Trophoblast cell (in vitro differentiated cells and primary cell): ENCODE measurements at regions not wholly inside any gene's neighbourhood (a gene's known extent, or its start where the extent isn't known, plus 50 kb on each side); places are given as distances from the start of the nearest gene placed in this dataset.

Experiments
- DNase-seq, 2 donors: peaks; one replicate each; pipeline ENCODE4 v3.0.0-alpha.2; 2016
- H2AFZ ChIP-seq: 2 replicates; pipeline ENCODE4 v1.6.1; 2013; ENCODE audit warnings: low read length, moderate library complexity, mild to moderate bottlenecking; ENCODE audit not compliant: insufficient read depth, poor library complexity
- H2AK5ac ChIP-seq: 2 replicates; pipeline ENCODE4 v1.6.1; 2013; ENCODE audit warnings: mild to moderate bottlenecking, low read length
- H2BK120ac ChIP-seq: 2 replicates; pipeline ENCODE4 v1.6.1; 2013; ENCODE audit warnings: low read length, mild to moderate bottlenecking, moderate library complexity; ENCODE audit not compliant: insufficient read depth, poor library complexity
- H2BK12ac ChIP-seq: 2 replicates; pipeline ENCODE4 v1.6.1; 2013; ENCODE audit warnings: mild to moderate bottlenecking, low read length, moderate library complexity
- H2BK5ac ChIP-seq: 2 replicates; pipeline ENCODE4 v1.6.1; 2013; ENCODE audit warnings: low read length, low read depth, moderate library complexity, mild to moderate bottlenecking; ENCODE audit not compliant: poor library complexity
- H3K14ac ChIP-seq: 2 replicates; pipeline ENCODE4 v1.6.1; 2013; ENCODE audit warnings: mild to moderate bottlenecking, low read length
- H3K18ac ChIP-seq: 2 replicates; pipeline ENCODE4 v1.6.1; 2013; ENCODE audit warnings: mild to moderate bottlenecking, low read length
- H3K23ac ChIP-seq: 2 replicates; pipeline ENCODE4 v1.6.1; 2013; ENCODE audit warnings: low read length
- H3K27ac ChIP-seq: 2 replicates; pipeline ENCODE4 v1.5.1; 2013; ENCODE audit warnings: low read depth, mild to moderate bottlenecking, inconsistent platforms, low read length, moderate library complexity
- H3K27me3 ChIP-seq: 2 replicates; pipeline ENCODE4 v1.6.1; 2013; ENCODE audit warnings: inconsistent platforms, mild to moderate bottlenecking, low read length, moderate library complexity; ENCODE audit not compliant: insufficient read depth
- H3K36me3 ChIP-seq, 2 experiments: 1 replicate in 1 of 2; 2 replicates in 1 of 2; pipeline ENCODE4 v1.6.1; 2013; ENCODE audit warnings: low read length in 2 of 2, mild to moderate bottlenecking in 2 of 2, moderate library complexity in 1 of 2; ENCODE audit not compliant: insufficient read depth in 2 of 2, control insufficient read depth in 1 of 2
- H3K4ac ChIP-seq: 2 replicates; pipeline ENCODE4 v1.6.1; 2013; ENCODE audit warnings: low read depth, mild to moderate bottlenecking, low read length, moderate library complexity
- H3K4me1 ChIP-seq, 2 experiments: 1 replicate in 1 of 2; 2 replicates in 1 of 2; pipeline ENCODE4 v1.6.1; 2013; ENCODE audit warnings: low read length in 2 of 2, mild to moderate bottlenecking in 2 of 2, moderate library complexity in 1 of 2; ENCODE audit not compliant: insufficient read depth in 2 of 2, control insufficient read depth in 1 of 2
- H3K4me2 ChIP-seq: 2 replicates; pipeline ENCODE4 v1.6.1; 2013; ENCODE audit warnings: inconsistent platforms, mild to moderate bottlenecking, low read length, moderate library complexity
- H3K4me3 ChIP-seq: 2 replicates; pipeline ENCODE4 v1.5.1; 2013; ENCODE audit warnings: mild to moderate bottlenecking, low read depth, low read length, inconsistent platforms
- H3K79me1 ChIP-seq: one replicate; pipeline ENCODE4 v1.6.1; 2013; ENCODE audit warnings: low read length
- H3K79me2 ChIP-seq: 2 replicates; pipeline ENCODE4 v1.6.1; 2013; ENCODE audit warnings: low read length, mild to moderate bottlenecking; ENCODE audit not compliant: control insufficient read depth, insufficient read depth, poor library complexity
- H3K9ac ChIP-seq: 2 replicates; pipeline ENCODE4 v1.6.1; 2013; ENCODE audit warnings: mild to moderate bottlenecking, low read length
- H3K9me3 ChIP-seq: 2 replicates; pipeline ENCODE4 v1.6.1; 2013; ENCODE audit warnings: low read depth, mild to moderate bottlenecking, control low read depth, inconsistent platforms, low read length; ENCODE audit not compliant: insufficient read depth
- H4K12ac ChIP-seq: 2 replicates; pipeline ENCODE4 v1.6.1; 2013; ENCODE audit warnings: low read depth, mild to moderate bottlenecking, low read length, moderate library complexity
- H4K8ac ChIP-seq: 2 replicates; pipeline ENCODE4 v1.6.1; 2013; ENCODE audit warnings: low read depth, mild to moderate bottlenecking, low read length, moderate library complexity
- H4K91ac ChIP-seq: one replicate; pipeline ENCODE4 v1.6.1; 2013; ENCODE audit warnings: low read depth, mild to moderate bottlenecking, low read length, moderate library complexity
- WGBS: extraction: QIAGEN DNeasy Blood & Tissue Kit; methylation state at CpG from one replicate; pipeline ENCODE4 v1.1.7; 2013; ENCODE audit warnings: missing lambda C conversion rate; ENCODE audit not compliant: insufficient read length, insufficient coverage; ENCODE audit errors: extremely low coverage; 5-methylcytosine and 5-hydroxymethylcytosine counted together

DNA sequence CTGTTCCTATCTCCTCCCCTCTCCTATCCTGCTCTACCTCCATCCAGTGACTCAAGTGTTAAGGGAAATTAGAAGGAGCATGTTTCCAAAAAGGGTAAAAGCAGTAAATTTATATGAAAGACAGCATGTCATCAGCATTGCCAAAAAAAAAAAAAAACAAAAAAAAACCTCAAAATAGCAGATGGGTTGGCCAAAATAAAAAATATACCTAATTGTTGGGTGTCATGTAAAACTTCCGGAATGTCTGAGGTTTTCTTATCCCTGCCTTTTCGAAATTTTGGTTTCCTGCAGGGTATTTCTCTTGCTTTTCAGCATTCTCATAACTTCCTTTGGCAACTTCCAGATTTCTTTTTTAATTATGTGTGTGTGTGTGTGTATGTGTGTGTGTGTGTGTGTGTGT is 241.6 kb upstream of the FN1 start:
- Histone ChIP-seq H4K91ac (peak overlapping the region; percentile 90), H4K8ac (no peak overlapping the region), H2AFZ (no peak overlapping the region), H3K9ac (no peak overlapping the region), H3K27me3 (no peaks in the 10 kb centered on the region), H2BK5ac (no peak overlapping the region), H3K4me1 (peaks cover 2 to 6% of the 10 kb centered on the region in 2 experiments), H2BK12ac (peak overlapping the region; percentile 54), H3K4ac (no peak overlapping the region), H3K4me3 (no peak overlapping the region), H3K36me3 (no peaks in the 10 kb centered on the region), H4K12ac (no peak overlapping the region), H3K23ac (no peak overlapping the region), H3K14ac (no peak overlapping the region), H3K27ac (peak overlapping the region; percentile 17), H2AK5ac (peak overlapping the region; percentile 64), H3K79me2 (no peaks in the 10 kb centered on the region), H3K79me1 (peaks cover 9% of the 10 kb centered on the region), H3K9me3 (no peaks in the 10 kb centered on the region), H2BK120ac (peak overlapping the region; percentile 86), H3K4me2 (no peak overlapping the region), H3K18ac (no peak overlapping the region)
- no CpG with 5 or more reads among the region's 2 CpGs for WGBS
- no peak for DNase-seq

DNA sequence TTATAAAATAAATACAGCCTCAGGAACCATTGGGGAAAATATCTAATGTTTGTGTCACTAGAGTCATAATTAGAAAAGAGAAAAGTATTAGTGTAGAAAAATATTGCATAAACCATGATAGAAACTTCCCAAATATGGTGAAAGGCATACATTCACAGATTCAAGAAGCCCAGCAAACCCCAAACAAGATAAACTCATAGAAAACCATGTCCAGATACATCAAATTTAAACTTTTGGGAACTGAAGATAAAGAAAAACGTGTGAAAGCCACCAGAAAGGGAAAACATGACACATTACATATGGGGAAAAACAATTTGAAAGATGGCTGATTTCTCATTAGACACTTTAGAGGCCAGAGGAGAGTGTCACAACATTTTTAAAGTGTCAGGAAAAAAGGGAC is 236.5 kb upstream of the FN1 start:
- no peak overlapping the region for H2AK5ac ChIP-seq
- peaks cover 1% of the 10 kb centered on the region for H3K79me1 ChIP-seq
- no peak overlapping the region for H3K14ac ChIP-seq
- H3K27me3 ChIP-seq = no peaks in the 10 kb centered on the region
- no peak overlapping the region for H2BK12ac ChIP-seq
- H3K36me3 ChIP-seq = no peaks in the 10 kb centered on the region
- H4K8ac ChIP-seq = no peak overlapping the region
- no peak for DNase-seq
- no peak overlapping the region for H4K12ac ChIP-seq
- peaks cover 0 to 2% of the 10 kb centered on the region in 2 experiments for H3K4me1 ChIP-seq
- H3K79me2 ChIP-seq = no peaks in the 10 kb centered on the region
- no peak overlapping the region for H3K4me3 ChIP-seq
- H3K9me3 ChIP-seq = no peaks in the 10 kb centered on the region
- H3K4ac ChIP-seq = no peak overlapping the region
- no peak overlapping the region for H2BK120ac ChIP-seq
- no peak overlapping the region for H4K91ac ChIP-seq
- no peak overlapping the region for H2AFZ ChIP-seq
- H3K27ac ChIP-seq = no peak overlapping the region
- H3K23ac ChIP-seq = no peak overlapping the region
- H2BK5ac ChIP-seq = no peak overlapping the region
- H3K9ac ChIP-seq = no peak overlapping the region
- no peak overlapping the region for H3K4me2 ChIP-seq
- H3K18ac ChIP-seq = no peak overlapping the region
- no CpG with 5 or more reads among the region's 1 CpG for WGBS

DNA sequence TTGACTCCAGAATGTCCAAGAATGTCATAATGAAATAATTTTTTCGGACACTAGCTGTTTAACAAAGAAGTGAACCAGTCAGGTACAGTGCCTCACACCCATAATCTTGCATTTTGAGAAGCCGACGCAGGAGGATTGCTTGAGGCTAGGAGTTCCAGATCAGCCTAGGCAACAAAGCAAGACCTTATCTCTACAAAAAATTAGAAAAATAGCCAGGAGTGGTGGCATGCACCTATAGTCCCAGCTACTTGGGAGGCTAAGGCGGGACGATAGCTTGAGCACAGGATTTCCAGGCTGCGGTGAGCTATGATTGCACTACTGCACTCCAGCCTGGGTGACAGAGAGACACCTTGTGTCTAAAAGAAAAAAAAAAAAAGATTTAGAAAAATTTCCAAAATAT is 235.8 kb upstream of the FN1 start:
- no peak overlapping the region for H3K4ac ChIP-seq
- no peaks in the 10 kb centered on the region for H3K9me3 ChIP-seq
- no peak overlapping the region for H3K18ac ChIP-seq
- no peak overlapping the region for H2AK5ac ChIP-seq
- no peak overlapping the region for H3K27ac ChIP-seq
- H4K12ac ChIP-seq = no peak overlapping the region
- H3K14ac ChIP-seq = no peak overlapping the region
- no peaks in the 10 kb centered on the region for H3K4me1 ChIP-seq
- no peak overlapping the region for H2BK120ac ChIP-seq
- no peak overlapping the region for H4K91ac ChIP-seq
- no peaks in the 10 kb centered on the region for H3K27me3 ChIP-seq
- H2BK12ac ChIP-seq = no peak overlapping the region
- H3K4me2 ChIP-seq = no peak overlapping the region
- no CpG with 5 or more reads among the region's 6 CpGs for WGBS
- no peak overlapping the region for H4K8ac ChIP-seq
- H2BK5ac ChIP-seq = no peak overlapping the region
- H3K79me2 ChIP-seq = no peaks in the 10 kb centered on the region
- no peak overlapping the region for H3K9ac ChIP-seq
- H3K36me3 ChIP-seq = no peaks in the 10 kb centered on the region
- H2AFZ ChIP-seq = no peak overlapping the region
- no peak overlapping the region for H3K4me3 ChIP-seq
- H3K23ac ChIP-seq = no peak overlapping the region
- DNase-seq = peak; percentile 65 to 77
- peaks cover 1% of the 10 kb centered on the region for H3K79me1 ChIP-seq

DNA sequence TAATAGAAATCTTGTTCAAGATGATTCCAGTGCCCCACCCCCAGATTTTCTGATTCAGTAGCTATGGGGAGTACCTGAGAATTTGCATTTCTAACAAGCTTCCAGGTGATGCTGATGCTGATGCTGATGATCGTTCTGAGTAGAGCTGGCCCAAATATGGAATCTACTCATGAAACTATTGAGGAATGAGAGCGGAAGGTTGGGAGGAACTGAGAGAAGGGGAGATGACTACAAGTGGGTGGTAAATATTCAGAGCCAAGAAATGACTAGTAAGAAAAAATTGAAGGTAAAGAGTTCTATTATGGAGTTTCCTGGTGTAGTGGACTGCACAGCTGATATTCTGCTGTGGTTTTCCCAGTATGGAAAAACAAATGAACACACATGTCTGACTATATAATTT is 235.4 kb upstream of the FN1 start:
- Histone ChIP-seq H2AFZ (no peak overlapping the region), H3K4me2 (no peak overlapping the region), H4K12ac (no peak overlapping the region), H3K9me3 (no peaks in the 10 kb centered on the region), H2AK5ac (no peak overlapping the region), H3K14ac (no peak overlapping the region), H3K18ac (no peak overlapping the region), H3K79me2 (no peaks in the 10 kb centered on the region), H3K23ac (no peak overlapping the region), H2BK120ac (no peak overlapping the region), H2BK12ac (no peak overlapping the region), H3K4me1 (no peaks in the 10 kb centered on the region), H3K79me1 (peaks cover 1% of the 10 kb centered on the region), H3K27me3 (no peaks in the 10 kb centered on the region), H3K4ac (no peak overlapping the region), H2BK5ac (no peak overlapping the region), H4K8ac (no peak overlapping the region), H3K4me3 (no peak overlapping the region), H3K27ac (no peak overlapping the region), H3K36me3 (no peaks in the 10 kb centered on the region), H4K91ac (no peak overlapping the region), H3K9ac (no peak overlapping the region)
- DNase-seq = no peak
- no CpG with 5 or more reads among the region's 2 CpGs for WGBS
